OCI-LY1 (cell line): ENCODE measurements at regions not wholly inside any gene's neighbourhood (a gene's known extent, or its start where the extent isn't known, plus 50 kb on each side); places are given as distances from the start of the nearest gene placed in this dataset.

ENCODE experiments used
- H2AFZ ChIP-seq: fragments of 200-600 bp; sonication (generic), shearing (Covaris generic); 2 replicates; pipeline ENCODE4 v1.6.0; 2014; ENCODE audit warnings: antibody characterized with exemption, mild to moderate bottlenecking, low read length
- H3F3A ChIP-seq: fragments of 200-600 bp; sonication (generic), shearing (Covaris generic); 2 replicates; pipeline ENCODE4 v1.6.0; 2014; ENCODE audit warnings: mild to moderate bottlenecking, antibody characterized with exemption, low read length, moderate library complexity; ENCODE audit not compliant: insufficient read depth
- H3K27ac ChIP-seq: fragments of 200-600 bp; sonication (generic); 2 replicates; pipeline ENCODE4 v1.5.1; 2014; ENCODE audit warnings: low read length, mixed run types, mild to moderate bottlenecking, low read depth; ENCODE audit not compliant: poor library complexity, severe bottlenecking
- H3K27me3 ChIP-seq: fragments of 200-600 bp; sonication (generic); 2 replicates; pipeline ENCODE4 v1.6.0; 2014; ENCODE audit warnings: antibody characterized with exemption, mild to moderate bottlenecking, low read length, moderate library complexity; ENCODE audit not compliant: insufficient read depth
- H3K36me3 ChIP-seq: fragments of 200-600 bp; sonication (generic); 2 replicates; pipeline ENCODE4 v1.6.1; 2014; ENCODE audit warnings: mild to moderate bottlenecking, antibody characterized with exemption, low read length, moderate library complexity, mixed read lengths; ENCODE audit not compliant: insufficient read depth
- H3K4me1 ChIP-seq: fragments of 200-600 bp; sonication (generic); 2 replicates; pipeline ENCODE4 v1.5.1; 2014; ENCODE audit warnings: mild to moderate bottlenecking, low read length, moderate library complexity; ENCODE audit not compliant: insufficient read depth, severe bottlenecking
- H3K4me2 ChIP-seq: fragments of 200-600 bp; sonication (generic), shearing (Covaris generic); 2 replicates; pipeline ENCODE4 v1.6.1; 2014; ENCODE audit warnings: low read length
- H3K4me3 ChIP-seq: fragments of 200-600 bp; sonication (generic); 2 replicates; pipeline ENCODE4 v1.5.1; 2014; ENCODE audit warnings: low read length, low read depth, mild to moderate bottlenecking, mixed read lengths; ENCODE audit not compliant: poor library complexity, severe bottlenecking
- H3K79me2 ChIP-seq: fragments of 200-600 bp; shearing (Covaris generic); 2 replicates; pipeline ENCODE4 v1.6.1; 2016; ENCODE audit warnings: mixed run types, low read length, mixed read lengths; ENCODE audit not compliant: insufficient read depth
- H3K9ac ChIP-seq: fragments of 200-600 bp; sonication (generic), shearing (Covaris generic); 2 replicates; pipeline ENCODE4 v1.6.1; 2014; ENCODE audit warnings: mild to moderate bottlenecking, low read length, mixed read lengths
- H3K9me2 ChIP-seq: fragments of 200-600 bp; sonication (generic), shearing (Covaris generic); 2 replicates; pipeline ENCODE4 v1.6.1; 2014; ENCODE audit warnings: low read depth, mild to moderate bottlenecking, low read length, mixed read lengths
- H3K9me3 ChIP-seq: fragments of 200-600 bp; shearing (Covaris generic); 2 replicates; pipeline ENCODE4 v1.6.1; 2014; ENCODE audit warnings: low read length, mixed read lengths
- H4K20me1 ChIP-seq: fragments of 200-600 bp; sonication (generic), shearing (Covaris generic); 2 replicates; pipeline ENCODE4 v1.6.0; 2016; ENCODE audit warnings: mild to moderate bottlenecking, low read length; ENCODE audit not compliant: insufficient read depth
- EZH2 ChIP-seq: fragments of 200-600 bp; sonication (generic), shearing (Covaris generic); IDR thresholded peaks from 2 replicates; pipeline ENCODE4 v1.8.0; 2017; ENCODE audit warnings: borderline replicate concordance, mixed run types, mild to moderate bottlenecking, antibody characterized with exemption, low read length, moderate library complexity, mixed read lengths
- TF ChIP-seq, protein P1 (sequence below): fragments of 200-600 bp; sonication (generic), shearing (Covaris generic); IDR thresholded peaks from 2 replicates; pipeline ENCODE4 v1.5.1; 2017; ENCODE audit warnings: mild to moderate bottlenecking, antibody characterized with exemption, low read length, moderate library complexity, mixed read lengths

- Histone ChIP-seq H3K27me3 (0 out of 2 replicates have a peak, but pooled peaks cover 4% of the 10 kb centered on the region), H3K36me3 (no peaks in the 10 kb centered on the region), H3K9me3 (no peaks in the 10 kb centered on the region), H3K9me2 (no peaks in the 10 kb centered on the region), H3F3A (no peaks in the 10 kb centered on the region), H4K20me1 (no peaks in the 10 kb centered on the region), H3K4me3 (no peak overlapping the region), H3K79me2 (no peaks in the 10 kb centered on the region), H3K4me1 (no peaks in the 10 kb centered on the region), H3K27ac (no peak overlapping the region), H3K4me2 (no peak overlapping the region), H2AFZ (no peak overlapping the region), H3K9ac (no peak overlapping the region)
- TF ChIP-seq, protein P1, sequence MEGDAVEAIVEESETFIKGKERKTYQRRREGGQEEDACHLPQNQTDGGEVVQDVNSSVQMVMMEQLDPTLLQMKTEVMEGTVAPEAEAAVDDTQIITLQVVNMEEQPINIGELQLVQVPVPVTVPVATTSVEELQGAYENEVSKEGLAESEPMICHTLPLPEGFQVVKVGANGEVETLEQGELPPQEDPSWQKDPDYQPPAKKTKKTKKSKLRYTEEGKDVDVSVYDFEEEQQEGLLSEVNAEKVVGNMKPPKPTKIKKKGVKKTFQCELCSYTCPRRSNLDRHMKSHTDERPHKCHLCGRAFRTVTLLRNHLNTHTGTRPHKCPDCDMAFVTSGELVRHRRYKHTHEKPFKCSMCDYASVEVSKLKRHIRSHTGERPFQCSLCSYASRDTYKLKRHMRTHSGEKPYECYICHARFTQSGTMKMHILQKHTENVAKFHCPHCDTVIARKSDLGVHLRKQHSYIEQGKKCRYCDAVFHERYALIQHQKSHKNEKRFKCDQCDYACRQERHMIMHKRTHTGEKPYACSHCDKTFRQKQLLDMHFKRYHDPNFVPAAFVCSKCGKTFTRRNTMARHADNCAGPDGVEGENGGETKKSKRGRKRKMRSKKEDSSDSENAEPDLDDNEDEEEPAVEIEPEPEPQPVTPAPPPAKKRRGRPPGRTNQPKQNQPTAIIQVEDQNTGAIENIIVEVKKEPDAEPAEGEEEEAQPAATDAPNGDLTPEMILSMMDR = no peak
- TF ChIP-seq EZH2 = no peak
These were observed 74.9 kb upstream of the ZNF423 start for GRCh38 chr16:49930841-49931240.

GRCh38 chr16:49931266-49931665, 75.4 kb upstream of the ZNF423 start:
- Histone ChIP-seq H3K4me1 (no peaks in the 10 kb centered on the region), H3K9me3 (no peaks in the 10 kb centered on the region), H3K79me2 (no peaks in the 10 kb centered on the region), H3K27me3 (0 out of 2 replicates have a peak, but pooled peaks cover 4% of the 10 kb centered on the region), H3F3A (no peaks in the 10 kb centered on the region), H3K36me3 (no peaks in the 10 kb centered on the region), H3K4me2 (no peak overlapping the region), H3K27ac (no peak overlapping the region), H3K9ac (no peak overlapping the region), H3K9me2 (no peaks in the 10 kb centered on the region), H2AFZ (no peak overlapping the region), H3K4me3 (no peak overlapping the region), H4K20me1 (no peaks in the 10 kb centered on the region)
- no peak for TF ChIP-seq EZH2
- TF ChIP-seq, protein P1 = no peak

GRCh38 chr16:49931916-49932315, 76.0 kb upstream of the ZNF423 start:
- Histone ChIP-seq H3K4me3 (no peak overlapping the region), H3K4me1 (no peaks in the 10 kb centered on the region), H3K9me2 (no peaks in the 10 kb centered on the region), H3K79me2 (no peaks in the 10 kb centered on the region), H3K36me3 (no peaks in the 10 kb centered on the region), H3K4me2 (no peak overlapping the region), H3F3A (no peaks in the 10 kb centered on the region), H4K20me1 (no peaks in the 10 kb centered on the region), H3K9ac (no peak overlapping the region), H3K27me3 (0 out of 2 replicates have a peak, but pooled peaks cover 4% of the 10 kb centered on the region), H2AFZ (no peak overlapping the region), H3K27ac (no peak overlapping the region), H3K9me3 (no peaks in the 10 kb centered on the region)
- TF ChIP-seq, protein P1 = no peak
- TF ChIP-seq EZH2 = no peak
